Kidney (tissue), 13 donors: ENCODE measurements at regions not wholly inside any gene's neighbourhood (a gene's known extent, or its start where the extent isn't known, plus 50 kb on each side); places are given as distances from the start of the nearest gene placed in this dataset.

Experiments used
- DNase-seq, 5 donors: peaks; one replicate each; pipeline ENCODE4 v3.0.0-alpha.2; 2013 to 2020
- FAIRE-seq: peaks from 2 replicates; lab custom pipeline; 2012; peaks lifted over from hg19 to GRCh38; lab: Jason Lieb, UNC
- H3K27ac ChIP-seq, 2 donors: one replicate each; pipeline ENCODE4 v1.7.0; 2013; ENCODE audit warnings: low read depth in 2 of 2, low read length in 2 of 2, inconsistent platforms in 1 of 2
- H3K27me3 ChIP-seq: one replicate; pipeline ENCODE4 v1.7.1; 2013; ENCODE audit warnings: low read length, inconsistent platforms; ENCODE audit not compliant: control insufficient read depth, insufficient read depth
- H3K36me3 ChIP-seq, 3 donors: one replicate each; pipeline versions ENCODE4 v1.7.0 to v1.7.1; 2013; ENCODE audit warnings: low read length in 3 of 3, control low read depth in 1 of 3, inconsistent platforms in 1 of 3; ENCODE audit not compliant: insufficient read depth in 3 of 3, control insufficient read depth in 2 of 3
- H3K4me1 ChIP-seq, 3 donors: one replicate each; pipeline versions ENCODE4 v1.7.0 to v1.7.1; 2013; ENCODE audit warnings: low read length in 3 of 3, inconsistent platforms in 1 of 3, low read depth in 1 of 3; ENCODE audit not compliant: control insufficient read depth in 2 of 3, insufficient read depth in 2 of 3
- H3K4me3 ChIP-seq, 3 donors: one replicate each; pipeline versions ENCODE4 v1.7.0 to v1.8.1; 2013; ENCODE audit warnings: low read length in 3 of 3, control low read depth in 1 of 3, inconsistent platforms in 1 of 3
- H3K9ac ChIP-seq, 3 donors: one replicate each; pipeline versions ENCODE4 v1.7.0 to v1.7.1; 2013; ENCODE audit warnings: low read length in 3 of 3, control low read depth in 1 of 3, inconsistent platforms in 1 of 3
- H3K9me3 ChIP-seq, 3 donors: one replicate each; pipeline versions ENCODE4 v1.7.0 to v1.7.1; 2013; ENCODE audit warnings: low read length in 3 of 3, control low read depth in 1 of 3, inconsistent platforms in 1 of 3; ENCODE audit not compliant: control insufficient read depth in 2 of 3, insufficient read depth in 1 of 3
- CTCF ChIP-seq: IDR thresholded peaks from 3 replicates; pipeline ENCODE4 v1.5.1; 2012; ENCODE audit warnings: mild to moderate bottlenecking, moderate library complexity, borderline replicate concordance; ENCODE audit not compliant: insufficient read depth; ENCODE audit errors: extremely low read depth
- intact Hi-C: fragments of 100-400 bp; cut with DNase I; formaldehyde crosslinking; loops from one replicate; pipeline ENCODE4 v1.11.1; 2022
- donor health status: control.
- donor health status: control.
- donor health status: control.
- donor health status: control.
- donor health status: control.
- donor health status: DM: yes; HTN: yes; CAD: no.
- donor health status: Normal renal cell carcinoma (clear cell type).

GRCh38 chr14:86652526-86652925 is 1122.6 kb downstream of the FLRT2 start:
- Histone ChIP-seq H3K4me1 (no peaks in the 10 kb centered on the region), H3K27ac (no peak overlapping the region), H3K9ac (no peak overlapping the region), H3K9me3 (no peaks in the 10 kb centered on the region), H3K36me3 (no peaks in the 10 kb centered on the region), H3K27me3 (no peaks in the 10 kb centered on the region), H3K4me3 (no peak overlapping the region)
- FAIRE-seq (no peak), DNase-seq (no peak)
- TF ChIP-seq CTCF = no peak
- intact Hi-C loops = no loop called here

- TF ChIP-seq CTCF = no peak
- intact Hi-C loops = no loop called here
Measured at GRCh38 chr14:86646696-86647690, 1117.0 kb downstream of the FLRT2 start.

GRCh38 chr14:86646125-86646524 is 1116.2 kb downstream of the FLRT2 start:
- intact Hi-C loops = no loop called here
- Histone ChIP-seq H3K27me3 (no peaks in the 10 kb centered on the region), H3K9ac (no peak overlapping the region), H3K4me1 (no peaks in the 10 kb centered on the region), H3K27ac (no peak overlapping the region), H3K4me3 (no peak overlapping the region), H3K36me3 (no peaks in the 10 kb centered on the region), H3K9me3 (no peaks in the 10 kb centered on the region)
- no peak for TF ChIP-seq CTCF
- FAIRE-seq (no peak), DNase-seq (peak in 1 of 5 donors; percentile 25)

More at GRCh38 chr14:86646696-86647690, 1117.0 kb downstream of the FLRT2 start:
- no peak for DNase-seq
- H3K9ac ChIP-seq = no peak overlapping the region
- no peaks in the 10 kb centered on the region for H3K9me3 ChIP-seq
- H3K27me3 ChIP-seq = no peaks in the 10 kb centered on the region
- no peaks in the 10 kb centered on the region for H3K4me1 ChIP-seq
- FAIRE-seq = no peak
- no peaks in the 10 kb centered on the region for H3K36me3 ChIP-seq
- no peak overlapping the region for H3K27ac ChIP-seq
- no peak overlapping the region for H3K4me3 ChIP-seq
